ENCODE measurements at regions not wholly inside any gene's neighbourhood (a gene's known extent, or its start where the extent isn't known, plus 50 kb on each side); places are given as distances from the start of the nearest gene placed in this dataset.

DNA sequence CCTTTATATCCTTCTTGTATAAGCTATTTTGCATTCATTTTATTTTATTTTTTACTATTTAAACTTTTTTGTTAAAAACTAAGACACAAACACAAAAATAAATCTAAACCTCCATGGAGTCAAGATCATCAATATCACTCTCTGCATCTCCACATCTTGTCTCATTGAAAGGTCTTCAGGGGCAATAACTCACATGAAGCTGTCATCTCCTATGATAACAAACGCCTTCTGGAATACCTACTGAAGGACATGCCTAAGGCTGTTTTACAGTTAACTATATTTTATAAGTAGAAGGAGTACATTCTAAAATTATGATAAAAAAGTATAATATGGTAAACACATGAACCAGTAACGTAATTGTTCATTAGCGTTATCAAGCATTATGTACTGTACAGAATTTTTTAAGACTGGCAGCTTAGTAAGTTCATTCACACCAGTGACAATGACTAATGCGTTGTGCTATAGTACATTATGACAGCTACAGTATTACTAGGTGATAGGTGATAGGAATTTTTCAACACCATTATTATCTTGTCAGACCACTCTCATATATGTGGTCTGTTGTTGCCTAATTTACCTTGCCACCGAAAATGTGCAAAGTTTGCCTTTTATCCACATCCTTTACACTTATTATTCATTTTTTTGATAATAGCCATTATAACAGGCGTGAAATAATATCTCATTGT, 390.7 kb upstream of the SLITRK1 start:
- no peaks in the 10 kb centered on the region for H3K4me1 ChIP-seq
- DNase-seq (ENCODE audit: low spot score in 2 of 2), result no peak
- H3K4me3 ChIP-seq, result no peak overlapping the region
- H3K27me3 ChIP-seq, result no peaks in the 10 kb centered on the region
- no peak overlapping the region for H3K27ac ChIP-seq
- H3K9me3 ChIP-seq, result no peaks in the 10 kb centered on the region
- H3K36me3 ChIP-seq, result no peaks in the 10 kb centered on the region
- 87 to 90% methylated on average over 6 of the region's 6 CpGs for WGBS, 2 donors
- TF ChIP-seq EP300 (IDR thresholded peaks at IDR 0.05) (no peak), POLR2A (IDR thresholded peaks at IDR 0.05) (no peak)
- TF ChIP-seq, protein P1, sequence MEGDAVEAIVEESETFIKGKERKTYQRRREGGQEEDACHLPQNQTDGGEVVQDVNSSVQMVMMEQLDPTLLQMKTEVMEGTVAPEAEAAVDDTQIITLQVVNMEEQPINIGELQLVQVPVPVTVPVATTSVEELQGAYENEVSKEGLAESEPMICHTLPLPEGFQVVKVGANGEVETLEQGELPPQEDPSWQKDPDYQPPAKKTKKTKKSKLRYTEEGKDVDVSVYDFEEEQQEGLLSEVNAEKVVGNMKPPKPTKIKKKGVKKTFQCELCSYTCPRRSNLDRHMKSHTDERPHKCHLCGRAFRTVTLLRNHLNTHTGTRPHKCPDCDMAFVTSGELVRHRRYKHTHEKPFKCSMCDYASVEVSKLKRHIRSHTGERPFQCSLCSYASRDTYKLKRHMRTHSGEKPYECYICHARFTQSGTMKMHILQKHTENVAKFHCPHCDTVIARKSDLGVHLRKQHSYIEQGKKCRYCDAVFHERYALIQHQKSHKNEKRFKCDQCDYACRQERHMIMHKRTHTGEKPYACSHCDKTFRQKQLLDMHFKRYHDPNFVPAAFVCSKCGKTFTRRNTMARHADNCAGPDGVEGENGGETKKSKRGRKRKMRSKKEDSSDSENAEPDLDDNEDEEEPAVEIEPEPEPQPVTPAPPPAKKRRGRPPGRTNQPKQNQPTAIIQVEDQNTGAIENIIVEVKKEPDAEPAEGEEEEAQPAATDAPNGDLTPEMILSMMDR (IDR thresholded peaks at IDR 0.05), result no peak

DNA sequence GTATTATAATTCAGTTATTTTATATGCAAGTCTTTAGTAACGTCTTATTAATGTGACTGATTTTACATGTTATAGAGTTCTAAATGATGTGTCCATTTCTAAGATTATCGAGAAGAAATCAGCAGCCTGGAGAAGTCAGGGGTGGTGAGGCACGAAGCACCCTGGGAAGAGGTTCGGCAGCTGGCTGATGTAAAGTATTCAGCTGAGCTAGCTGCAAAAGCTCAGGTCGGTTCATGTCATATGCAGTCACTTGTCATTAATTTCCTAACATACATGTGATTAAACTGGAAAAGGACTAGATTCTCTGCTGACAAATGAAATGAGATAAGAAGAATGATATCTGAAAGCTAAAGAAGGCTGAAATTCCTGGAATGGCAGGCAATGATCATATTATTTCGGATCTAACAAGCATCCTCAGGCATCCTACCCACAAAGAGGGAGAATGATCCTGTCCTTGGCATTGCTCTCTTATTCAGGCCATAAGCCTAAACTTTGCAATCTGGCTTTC, 383.0 kb upstream of the SLITRK1 start:
- no peak for TF ChIP-seq POLR2A (IDR thresholded peaks at IDR 0.05)
- TF ChIP-seq EP300 (IDR thresholded peaks at IDR 0.05), result no peak
- H3K4me3 ChIP-seq, result no peak overlapping the region

DNA sequence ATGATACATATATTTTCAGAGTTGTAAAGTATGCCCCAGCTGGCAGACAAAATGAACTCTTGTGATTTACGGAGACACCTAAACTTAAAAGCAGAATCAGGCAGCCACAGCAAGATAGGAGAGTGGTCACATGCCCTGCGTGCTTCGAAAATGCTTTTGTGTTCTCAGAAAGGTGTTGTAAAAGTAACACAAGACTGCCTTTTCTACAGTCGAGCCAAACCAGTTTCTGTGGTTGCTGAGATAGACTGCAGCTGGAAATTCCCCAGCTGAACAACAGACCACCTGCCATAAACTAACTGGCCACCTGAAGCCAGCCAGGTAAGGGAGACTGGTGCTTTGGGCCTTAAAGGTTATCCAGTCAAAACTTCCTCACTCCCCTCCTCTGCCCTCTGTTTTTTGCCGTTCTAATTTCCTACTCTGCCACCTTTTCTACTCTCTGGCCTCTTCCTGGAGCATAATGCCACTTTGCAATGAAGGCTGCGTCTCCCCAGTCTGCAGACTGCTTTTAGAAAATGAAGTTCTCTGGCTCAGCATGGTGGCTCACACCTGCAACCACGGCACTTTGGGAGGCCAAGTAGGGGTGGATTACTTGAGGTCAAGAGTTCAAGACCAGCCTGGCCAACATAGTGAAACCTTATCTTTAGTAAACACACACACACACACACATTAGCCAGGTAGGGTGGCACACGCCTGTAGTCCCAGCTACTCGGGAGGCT, 381.2 kb upstream of the SLITRK1 start:
- H3K9me3 ChIP-seq, result no peaks in the 10 kb centered on the region
- 74 to 75% methylated on average over 9 of the region's 9 CpGs for whole genome bisulfite sequencing, 2 donors

More for the DNA sequence above, 383.0 kb upstream of the SLITRK1 start:
- no peaks in the 10 kb centered on the region for H3K4me1 ChIP-seq
- DNase-seq (ENCODE audit: low spot score in 2 of 2), result no peak
- no peaks in the 10 kb centered on the region for H3K27me3 ChIP-seq
- no peaks in the 10 kb centered on the region for H3K9me3 ChIP-seq
- H3K27ac ChIP-seq, result no peak overlapping the region
- H3K36me3 ChIP-seq, result no peaks in the 10 kb centered on the region
- 82 to 84% methylated on average over 6 of the region's 6 CpGs for WGBS, 2 donors

DNA sequence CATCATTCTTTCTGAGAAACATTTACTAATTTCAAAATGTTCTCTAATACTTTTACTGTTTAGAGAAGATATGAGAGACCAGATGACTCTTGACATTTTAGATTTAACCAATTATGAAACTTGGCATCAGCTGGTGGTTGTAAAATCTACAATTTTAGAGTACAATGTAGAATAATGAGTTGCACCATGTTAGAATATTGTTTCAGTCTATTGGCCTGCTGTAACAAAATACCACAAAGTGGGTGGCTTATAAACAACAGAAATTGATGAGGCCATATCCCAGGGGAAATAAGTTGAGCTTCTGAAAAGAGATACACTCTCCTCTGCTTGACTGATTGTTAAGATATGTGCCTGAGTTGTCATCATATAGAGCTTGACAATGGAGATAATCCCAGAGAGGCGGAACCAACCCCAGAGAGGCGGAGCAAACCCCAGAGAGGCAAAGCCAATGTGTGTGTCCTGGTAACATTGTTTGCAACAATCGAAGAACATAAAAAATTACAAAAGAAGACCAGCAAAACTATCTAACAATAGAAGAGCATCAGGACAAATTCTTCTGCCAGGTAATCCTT, 373.0 kb upstream of the SLITRK1 start:
- no peak overlapping the region for H3K4me3 ChIP-seq
- WGBS, 2 donors, result 91 to 96% methylated on average over 3 of the region's 3 CpGs
- H3K9me3 ChIP-seq, result peaks cover 0 to 6% (median 0%) of the 10 kb centered on the region in 4 donors
- H3K4me1 ChIP-seq, result no peaks in the 10 kb centered on the region
- no peak overlapping the region for H3K27ac ChIP-seq
- H3K36me3 ChIP-seq, result no peaks in the 10 kb centered on the region
- TF ChIP-seq POLR2A (IDR thresholded peaks at IDR 0.05), result no peak
- TF ChIP-seq EP300 (IDR thresholded peaks at IDR 0.05), result no peak
- TF ChIP-seq, protein P1 (IDR thresholded peaks at IDR 0.05), result no peak
- H3K27me3 ChIP-seq, result no peaks in the 10 kb centered on the region
- DNase-seq (ENCODE audit: low spot score in 2 of 2), result no peak

More for the DNA sequence above, 381.2 kb upstream of the SLITRK1 start:
- TF ChIP-seq, protein P1 (IDR thresholded peaks at IDR 0.05), result no peak
- TF ChIP-seq POLR2A (IDR thresholded peaks at IDR 0.05) (no peak), EP300 (IDR thresholded peaks at IDR 0.05) (no peak)
- no peaks in the 10 kb centered on the region for H3K27me3 ChIP-seq
- no peak overlapping the region for H3K27ac ChIP-seq
- H3K36me3 ChIP-seq, result no peaks in the 10 kb centered on the region
- no peaks in the 10 kb centered on the region for H3K4me1 ChIP-seq
- no peak for DNase-seq (ENCODE audit: low spot score in 2 of 2)
- no peak overlapping the region for H3K4me3 ChIP-seq

DNA sequence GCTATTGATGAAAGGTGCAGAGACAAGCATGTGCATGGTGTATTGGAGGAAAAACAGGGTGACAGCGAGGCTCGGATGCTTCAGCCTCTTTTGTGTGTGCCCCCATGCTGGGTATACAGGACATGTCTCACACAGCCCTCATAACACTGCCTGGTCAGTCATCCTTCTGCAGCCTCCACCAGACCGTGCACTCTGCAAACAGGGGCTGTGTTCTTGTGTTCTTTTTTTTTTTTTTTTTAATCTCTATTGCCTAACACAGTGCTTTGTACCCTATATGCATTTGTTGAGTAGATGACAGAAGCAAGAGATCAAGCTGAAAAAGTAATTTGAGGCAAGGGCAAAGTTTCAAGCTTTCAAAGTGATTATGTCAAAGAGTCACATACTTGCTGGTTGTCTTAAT, 367.2 kb upstream of the SLITRK1 start:
- Histone ChIP-seq H3K4me1 (no peaks in the 10 kb centered on the region), H3K9me3 (peaks cover 0 to 6% (median 0%) of the 10 kb centered on the region in 4 donors), H3K27me3 (no peaks in the 10 kb centered on the region), H3K36me3 (no peaks in the 10 kb centered on the region), H3K4me3 (no peak overlapping the region), H3K27ac (no peak overlapping the region)
- WGBS, 2 donors, result 65 to 71% methylated on average over 3 of the region's 3 CpGs
- TF ChIP-seq, protein P1 (IDR thresholded peaks at IDR 0.05), result no peak
- TF ChIP-seq EP300 (IDR thresholded peaks at IDR 0.05), result no peak
- TF ChIP-seq POLR2A (IDR thresholded peaks at IDR 0.05), result no peak
- DNase-seq (ENCODE audit: low spot score in 2 of 2), result no peak

Measured in tibial nerve (tissue), 4 donors.